Thyroid gland (tissue), 4 donors: ENCODE measurements at regions not wholly inside any gene's neighbourhood (a gene's known extent, or its start where the extent isn't known, plus 50 kb on each side); places are given as distances from the start of the nearest gene placed in this dataset.

ENCODE experiments used
- DNase-seq, 2 donors: peaks; one replicate each; pipeline ENCODE4 v3.0.0-alpha.2; 2019
- H3K27ac ChIP-seq, 3 donors: fragments of 200-600 bp; sonication (generic); 1 replicate in 2 of 3; 2 replicates in 1 of 3; pipeline ENCODE4 v1.5.1; 2016 to 2019; ENCODE audit warnings: mild to moderate bottlenecking in 1 of 3, moderate library complexity in 1 of 3
- H3K27me3 ChIP-seq: fragments of 200-600 bp; sonication (generic); one replicate; pipeline ENCODE4 v1.5.1; 2019
- H3K36me3 ChIP-seq, 2 donors: fragments of 200-600 bp; sonication (generic); one replicate each; pipeline ENCODE4 v1.5.1; 2016 to 2019
- H3K4me1 ChIP-seq, 2 donors: fragments of 200-600 bp; sonication (generic); one replicate each; pipeline ENCODE4 v1.5.1; 2017 to 2019
- H3K4me3 ChIP-seq, 3 donors: fragments of 200-600 bp; sonication (generic); replicated peaks in 1 of 3; 1 replicate in 2 of 3; 2 replicates in 1 of 3; pipeline ENCODE4 v1.5.1; 2016; ENCODE audit warnings: mild to moderate bottlenecking in 1 of 3
- H3K9me3 ChIP-seq: fragments of 200-600 bp; sonication (generic); one replicate; pipeline ENCODE4 v1.5.1; 2017
- CTCF ChIP-seq, 6 experiments: fragments of 200-600 bp in 3 of 6; fragments of 450-650 bp in 3 of 6; sonication (generic) in 3 of 6; IDR thresholded peaks; one replicate each; pipeline ENCODE4 v1.5.1; 2016 to 2019; ENCODE audit warnings: antibody characterized with exemption in 6 of 6, mild to moderate bottlenecking in 2 of 6, inconsistent platforms in 1 of 6, moderate library complexity in 1 of 6
- POLR2A ChIP-seq, 2 donors: fragments of 450-650 bp; IDR thresholded peaks; one replicate each; pipeline ENCODE4 v1.6.1; 2017; ENCODE audit warnings: antibody characterized with exemption in 2 of 2, mild to moderate bottlenecking in 2 of 2, moderate library complexity in 1 of 2
- WGBS, 2 donors: methylation state at CpG; one replicate each; pipeline ENCODE4 v1.1.5; 2017; 5-methylcytosine and 5-hydroxymethylcytosine counted together
- intact Hi-C: fragments of 100-400 bp; cut with DNase I; formaldehyde crosslinking; loops from one replicate; pipeline ENCODE4 v1.15.1; 2023

- TF ChIP-seq CTCF (IDR thresholded peaks at IDR 0.05) (no peak), POLR2A (IDR thresholded peaks at IDR 0.05) (no peak)
- no peak for DNase-seq
- intact Hi-C loops, result no loop called here
- Histone ChIP-seq H3K36me3 (no peaks in the 10 kb centered on the region), H3K27me3 (no peaks in the 10 kb centered on the region), H3K27ac (no peak overlapping the region), H3K4me1 (no peaks in the 10 kb centered on the region), H3K9me3 (no peaks in the 10 kb centered on the region), H3K4me3 (no peak overlapping the region)
- 75% methylated on average over 14 of the region's 14 CpGs for WGBS, 2 donors
Measured at GRCh38 chr1:14108356-14109275, 408.6 kb downstream of the PRDM2 start.

- intact Hi-C loops, result no loop called here
- WGBS, 2 donors, result 89 to 93% methylated on average over 1 of the region's 1 CpG
- no peak overlapping the region for H3K4me3 ChIP-seq
- H3K36me3 ChIP-seq, result no peaks in the 10 kb centered on the region
- no peak for TF ChIP-seq POLR2A (IDR thresholded peaks at IDR 0.05)
- TF ChIP-seq CTCF (IDR thresholded peaks at IDR 0.05), result no peak
- H3K27me3 ChIP-seq, result no peaks in the 10 kb centered on the region
- no peaks in the 10 kb centered on the region for H3K4me1 ChIP-seq
- DNase-seq, result no peak
- no peak overlapping the region for H3K27ac ChIP-seq
- no peaks in the 10 kb centered on the region for H3K9me3 ChIP-seq
Measured at GRCh38 chr1:14109276-14109635, 409.3 kb downstream of the PRDM2 start.

GRCh38 chr1:14110040-14110439, 410.1 kb downstream of the PRDM2 start:
- DNase-seq, result no peak

GRCh38 chr1:14111121-14111520, 411.1 kb downstream of the PRDM2 start:
- no peak for DNase-seq
- H3K27ac ChIP-seq, result no peak overlapping the region
- TF ChIP-seq CTCF (IDR thresholded peaks at IDR 0.05), result no peak
- TF ChIP-seq POLR2A (IDR thresholded peaks at IDR 0.05), result no peak
- intact Hi-C loops, result loop anchor here (5.0 kb wide), 2 partner anchors 936 to 991 kb away; no protein-coding TSS in a partner anchor
- WGBS, 2 donors, result 73 to 88% methylated on average over 4 of the region's 5 CpGs
- H3K4me1 ChIP-seq, result no peaks in the 10 kb centered on the region
- H3K27me3 ChIP-seq, result no peaks in the 10 kb centered on the region
- no peaks in the 10 kb centered on the region for H3K9me3 ChIP-seq
- H3K36me3 ChIP-seq, result no peaks in the 10 kb centered on the region
- no peak overlapping the region for H3K4me3 ChIP-seq

More at GRCh38 chr1:14110040-14110439, 410.1 kb downstream of the PRDM2 start:
- no peaks in the 10 kb centered on the region for H3K4me1 ChIP-seq
- no peak for TF ChIP-seq POLR2A (IDR thresholded peaks at IDR 0.05)
- no peak for TF ChIP-seq CTCF (IDR thresholded peaks at IDR 0.05)
- no peaks in the 10 kb centered on the region for H3K27me3 ChIP-seq
- no peak overlapping the region for H3K27ac ChIP-seq
- intact Hi-C loops, result loop anchor here (5.0 kb wide), 2 partner anchors 937 to 992 kb away; no protein-coding TSS in a partner anchor
- 48 to 71% methylated on average over 2 of the region's 2 CpGs for WGBS, 2 donors
- no peaks in the 10 kb centered on the region for H3K36me3 ChIP-seq
- no peaks in the 10 kb centered on the region for H3K9me3 ChIP-seq
- H3K4me3 ChIP-seq, result no peak overlapping the region

GRCh38 chr1:14112613-14113012, 412.6 kb downstream of the PRDM2 start:
- WGBS, 2 donors, result 88 to 100% methylated on average over 1 of the region's 1 CpG
- no peak for DNase-seq
- no peak overlapping the region for H3K27ac ChIP-seq
- H3K36me3 ChIP-seq, result no peaks in the 10 kb centered on the region
- intact Hi-C loops, result loop anchor here (5.0 kb wide), 2 partner anchors 935 to 990 kb away; no protein-coding TSS in a partner anchor
- TF ChIP-seq POLR2A (IDR thresholded peaks at IDR 0.05) (no peak), CTCF (IDR thresholded peaks at IDR 0.05) (no peak)
- no peak overlapping the region for H3K4me3 ChIP-seq
- no peaks in the 10 kb centered on the region for H3K4me1 ChIP-seq
- H3K27me3 ChIP-seq, result no peaks in the 10 kb centered on the region
- no peaks in the 10 kb centered on the region for H3K9me3 ChIP-seq
